Muscle layer of colon (tissue), 2 donors: ENCODE measurements at regions not wholly inside any gene's neighbourhood (a gene's known extent, or its start where the extent isn't known, plus 50 kb on each side); places are given as distances from the start of the nearest gene placed in this dataset.
"Not testable (repeated sequence)": the region's sequence is repeated elsewhere in the genome, so short reads cannot be mapped to it uniquely, and the experiment has no call there.

Experiments
- H3K27ac ChIP-seq: one replicate; pipeline ENCODE4 v1.7.0; 2013; ENCODE audit warnings: low read depth, mild to moderate bottlenecking, low read length, moderate library complexity
- H3K27me3 ChIP-seq, 2 donors: one replicate each; pipeline ENCODE4 v1.7.0; 2013; ENCODE audit warnings: low read length in 2 of 2, mild to moderate bottlenecking in 2 of 2; ENCODE audit not compliant: insufficient read depth in 2 of 2, control insufficient read depth in 1 of 2
- H3K36me3 ChIP-seq: one replicate; pipeline ENCODE4 v1.7.0; 2013; ENCODE audit warnings: mild to moderate bottlenecking, low read length; ENCODE audit not compliant: insufficient read depth
- H3K4me1 ChIP-seq: one replicate; pipeline ENCODE4 v1.7.0; 2013; ENCODE audit warnings: mild to moderate bottlenecking, low read length; ENCODE audit not compliant: insufficient read depth
- H3K4me3 ChIP-seq, 2 donors: one replicate each; pipeline ENCODE4 v1.7.0; 2013; ENCODE audit warnings: low read length in 2 of 2, low read depth in 1 of 2, mild to moderate bottlenecking in 1 of 2, moderate library complexity in 1 of 2
- H3K9ac ChIP-seq: one replicate; pipeline ENCODE4 v1.7.0; 2013; ENCODE audit warnings: low read length
- H3K9me3 ChIP-seq: one replicate; pipeline ENCODE4 v1.7.0; 2013; ENCODE audit warnings: mild to moderate bottlenecking, low read length
- donor health status: abdominal sarcoma.
- donor health status: Adenocarcinoma of cecum.

DNA sequence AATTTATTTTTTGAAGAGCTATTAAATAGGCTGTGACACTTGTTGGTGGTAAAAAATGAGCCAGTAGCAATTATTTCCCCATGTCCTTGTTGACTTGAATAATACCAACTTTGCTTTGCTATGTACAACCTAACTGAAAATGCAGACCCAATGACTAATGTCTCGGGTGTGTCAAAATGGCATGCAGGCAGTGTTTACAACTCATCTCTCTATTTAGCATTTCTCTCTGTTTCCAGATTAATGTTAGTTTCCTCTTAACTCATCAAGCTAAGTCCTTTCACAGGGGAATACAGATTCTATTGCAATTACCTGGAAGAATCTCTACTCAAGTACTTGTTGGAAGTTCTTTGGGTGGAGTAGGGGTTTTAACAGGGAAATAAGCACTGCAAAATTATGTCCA lies 504.4 kb downstream of the BCKDHB start:
- H3K27me3 ChIP-seq: no peaks in the 10 kb centered on the region
- no peak overlapping the region for H3K27ac ChIP-seq
- H3K4me3 ChIP-seq: no peak overlapping the region
- no peaks in the 10 kb centered on the region for H3K36me3 ChIP-seq
- H3K9me3 ChIP-seq: no peaks in the 10 kb centered on the region
- H3K9ac ChIP-seq: no peak overlapping the region
- peaks cover 16% of the 10 kb centered on the region for H3K4me1 ChIP-seq

DNA sequence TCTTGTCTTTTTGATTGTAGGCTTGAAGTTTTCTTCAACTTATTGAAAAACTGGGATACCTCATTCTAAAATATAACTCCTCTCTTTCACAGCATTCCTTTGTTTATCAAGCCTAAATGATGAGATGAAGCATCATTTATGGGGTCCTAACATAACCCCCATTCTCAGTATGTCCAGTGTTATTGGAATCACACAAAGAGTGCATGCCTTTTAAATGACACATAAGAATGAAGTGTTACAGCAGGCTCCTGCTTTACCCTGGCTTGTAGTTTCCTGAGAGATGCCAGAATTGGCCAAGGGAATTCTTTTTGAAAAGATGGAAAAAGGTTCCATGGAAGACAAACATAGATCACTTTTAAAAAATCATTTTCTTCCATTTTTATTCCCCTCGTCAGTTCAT lies 502.4 kb downstream of the BCKDHB start:
- no peaks in the 10 kb centered on the region for H3K9me3 ChIP-seq
- no peak overlapping the region for H3K4me3 ChIP-seq
- no peak overlapping the region for H3K27ac ChIP-seq
- peaks cover 16% of the 10 kb centered on the region for H3K4me1 ChIP-seq
- H3K9ac ChIP-seq: no peak overlapping the region
- no peaks in the 10 kb centered on the region for H3K36me3 ChIP-seq
- no peaks in the 10 kb centered on the region for H3K27me3 ChIP-seq

DNA sequence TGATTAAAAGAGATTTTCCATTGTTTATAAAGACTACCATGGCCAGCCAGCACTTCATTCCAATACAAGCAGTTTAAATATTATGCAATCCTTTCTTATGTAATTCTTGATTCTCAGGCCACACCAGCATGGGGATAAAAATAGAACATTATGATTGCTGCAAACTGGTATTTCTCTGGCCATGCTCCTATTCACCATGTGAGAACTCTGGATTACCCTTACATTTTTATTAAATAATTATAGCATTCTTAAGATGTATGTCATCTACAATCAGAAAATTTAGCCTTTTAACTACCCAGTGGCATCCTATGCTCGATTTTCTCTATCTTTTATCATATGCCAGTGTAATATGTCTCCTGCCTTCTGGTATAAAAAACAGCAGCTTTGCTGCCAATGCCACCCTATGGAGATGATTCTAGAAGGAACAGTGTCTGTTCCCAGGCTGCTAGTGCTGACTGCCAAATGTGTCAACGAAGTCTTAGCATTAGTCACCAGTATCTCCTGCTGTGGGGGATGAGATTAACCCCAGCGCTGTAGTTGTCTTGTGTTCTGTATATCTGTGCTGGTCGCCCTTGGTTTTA lies 501.4 kb downstream of the BCKDHB start:
- H3K27ac ChIP-seq: no peak overlapping the region
- no peaks in the 10 kb centered on the region for H3K9me3 ChIP-seq
- no peaks in the 10 kb centered on the region for H3K27me3 ChIP-seq
- peaks cover 16% of the 10 kb centered on the region for H3K4me1 ChIP-seq
- H3K36me3 ChIP-seq: no peaks in the 10 kb centered on the region
- H3K9ac ChIP-seq: no peak overlapping the region
- H3K4me3 ChIP-seq: no peak overlapping the region

DNA sequence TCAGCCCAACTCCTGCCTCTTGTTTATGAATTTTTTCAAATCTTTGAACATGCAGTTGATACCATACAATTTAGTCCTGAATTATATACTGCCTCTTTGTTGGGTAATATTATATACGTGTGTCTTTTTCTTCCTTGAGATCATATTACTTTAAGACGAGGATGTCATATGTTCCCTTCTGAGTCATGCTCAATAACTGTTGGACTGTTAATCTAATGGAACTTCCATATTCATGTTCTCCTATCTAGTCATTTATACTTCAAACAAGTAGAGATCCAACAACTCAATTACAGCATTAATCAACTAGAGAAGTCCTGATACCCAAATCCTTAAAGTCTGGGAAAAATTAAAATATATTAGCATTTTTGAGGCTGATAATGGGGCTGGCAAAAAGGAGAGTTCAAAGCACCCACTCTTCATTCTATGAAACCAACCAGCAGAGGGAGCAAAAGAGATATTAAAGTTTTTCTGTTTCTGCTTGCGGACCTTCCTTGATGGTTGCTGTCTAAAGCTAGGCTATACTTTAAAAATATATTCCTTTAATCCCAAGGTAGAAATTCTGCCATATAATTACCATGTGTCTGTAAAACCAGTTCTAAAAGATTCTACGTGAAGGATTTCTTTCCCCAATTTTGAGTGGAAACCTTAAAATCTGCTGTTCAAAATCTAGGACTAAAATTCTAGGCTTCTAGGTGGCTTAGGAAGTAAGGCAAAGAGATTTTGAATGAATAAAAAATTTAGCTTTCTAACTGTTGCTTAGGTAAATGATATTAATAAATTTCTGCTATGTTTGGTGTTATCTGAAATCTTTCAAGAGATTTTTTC lies 498.9 kb downstream of the BCKDHB start:
- H3K27me3 ChIP-seq: no peaks in the 10 kb centered on the region

DNA sequence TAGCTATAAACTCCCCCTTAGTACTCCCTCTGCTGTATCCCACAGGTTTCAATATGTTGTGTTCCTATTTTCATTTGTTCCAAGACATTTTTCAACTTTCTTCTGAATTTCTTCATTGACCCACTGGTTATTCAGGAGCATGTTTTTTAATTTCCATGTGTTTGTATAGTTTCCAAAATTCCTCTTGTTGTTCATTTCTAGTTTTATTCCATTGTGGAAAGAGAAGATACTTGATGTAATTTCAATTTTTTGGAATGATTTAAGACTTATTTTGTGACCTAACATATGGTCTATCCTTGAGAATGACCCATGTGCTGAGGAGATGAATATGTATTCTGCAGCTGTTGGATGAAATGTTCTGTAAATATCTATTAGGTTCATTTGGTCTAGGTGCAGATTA lies 497.2 kb downstream of the BCKDHB start:
- Histone ChIP-seq H3K9me3 (no peaks in the 10 kb centered on the region), H3K36me3 (no peaks in the 10 kb centered on the region), H3K9ac (no peak overlapping the region), H3K4me3 (no peak overlapping the region), H3K27me3 (no peaks in the 10 kb centered on the region), H3K27ac (no peak overlapping the region), H3K4me1 (peaks cover 16% of the 10 kb centered on the region)

More for the DNA sequence above, 498.9 kb downstream of the BCKDHB start:
- Histone ChIP-seq H3K4me1 (peaks cover 16% of the 10 kb centered on the region), H3K9me3 (no peaks in the 10 kb centered on the region), H3K36me3 (no peaks in the 10 kb centered on the region), H3K9ac (no peak overlapping the region), H3K27ac (no peak overlapping the region), H3K4me3 (no peak overlapping the region)

DNA sequence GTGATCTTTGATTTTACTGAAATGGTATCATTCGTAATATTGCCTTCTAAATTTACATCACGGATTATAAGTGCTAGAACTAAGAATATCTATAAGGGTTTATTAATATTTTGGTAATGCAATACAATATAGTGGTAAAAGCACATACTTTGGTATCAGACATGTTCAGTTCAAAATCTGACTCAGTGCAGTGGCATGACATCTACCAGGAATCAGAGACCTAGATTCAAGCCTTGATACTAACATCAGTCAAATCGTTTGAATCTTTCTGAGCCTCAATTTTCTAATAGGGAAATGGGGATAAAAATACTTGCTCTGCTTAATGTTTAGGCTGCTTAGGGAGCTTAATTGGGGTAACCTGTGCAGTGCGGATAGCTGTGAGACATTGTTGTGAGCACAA lies 488.0 kb downstream of the BCKDHB start:
- H3K27ac ChIP-seq: no peak overlapping the region
- H3K9ac ChIP-seq: no peak overlapping the region
- no peaks in the 10 kb centered on the region for H3K36me3 ChIP-seq
- H3K4me1 ChIP-seq: no peaks in the 10 kb centered on the region
- no peaks in the 10 kb centered on the region for H3K9me3 ChIP-seq
- H3K4me3 ChIP-seq: no peak overlapping the region
- H3K27me3 ChIP-seq: no peaks in the 10 kb centered on the region

- Histone ChIP-seq H3K27me3 (no peaks in the 10 kb centered on the region), H3K9me3 (no peaks in the 10 kb centered on the region), H3K4me1 (no peaks in the 10 kb centered on the region), H3K4me3 (no peak overlapping the region), H3K27ac (no peak overlapping the region), H3K36me3 (no peaks in the 10 kb centered on the region), H3K9ac (no peak overlapping the region)
Observed at GRCh38 chr6:80592436-80592835, 486.0 kb downstream of the BCKDHB start.

GRCh38 chr6:80586242-80586641 lies 479.8 kb downstream of the BCKDHB start:
- Histone ChIP-seq H3K27ac (no peak overlapping the region), H3K36me3 (no peaks in the 10 kb centered on the region), H3K27me3 (no peaks in the 10 kb centered on the region), H3K4me1 (no peaks in the 10 kb centered on the region), H3K9me3 (no peaks in the 10 kb centered on the region), H3K4me3 (no peak overlapping the region), H3K9ac (no peak overlapping the region)

- H3K4me1 ChIP-seq: no peaks in the 10 kb centered on the region
- no peaks in the 10 kb centered on the region for H3K36me3 ChIP-seq
- H3K27ac ChIP-seq: no peak overlapping the region
- no peaks in the 10 kb centered on the region for H3K27me3 ChIP-seq
- no peak overlapping the region for H3K9ac ChIP-seq
- no peaks in the 10 kb centered on the region for H3K9me3 ChIP-seq
- no peak overlapping the region for H3K4me3 ChIP-seq
Observed at GRCh38 chr6:80579391-80580023, 473.0 kb downstream of the BCKDHB start.

DNA sequence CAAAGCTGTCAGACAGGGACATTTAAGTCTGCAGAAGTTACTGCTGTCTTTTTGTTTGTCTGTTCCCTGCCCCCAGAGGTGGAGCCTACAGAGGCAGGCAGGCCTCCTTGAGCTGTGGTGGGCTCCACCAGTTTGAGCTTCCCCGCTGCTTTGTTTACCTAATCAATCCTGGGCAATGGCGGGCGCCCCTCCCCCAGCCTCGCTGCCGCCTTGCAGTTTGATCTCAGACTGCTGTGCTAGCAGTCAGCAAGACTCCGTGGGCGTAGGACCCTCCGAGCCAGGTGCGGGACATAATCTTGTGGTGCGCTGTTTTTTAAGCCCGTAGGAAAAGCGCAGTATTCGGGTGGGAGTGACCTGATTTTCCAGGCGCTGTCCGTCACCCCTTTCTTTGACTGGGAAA lies 466.8 kb downstream of the BCKDHB start:
- H3K27ac ChIP-seq, H3K36me3 ChIP-seq, H3K9ac ChIP-seq, H3K4me1 ChIP-seq, H3K9me3 ChIP-seq, H3K4me3 ChIP-seq, H3K27me3 ChIP-seq: not testable (repeated sequence)

DNA sequence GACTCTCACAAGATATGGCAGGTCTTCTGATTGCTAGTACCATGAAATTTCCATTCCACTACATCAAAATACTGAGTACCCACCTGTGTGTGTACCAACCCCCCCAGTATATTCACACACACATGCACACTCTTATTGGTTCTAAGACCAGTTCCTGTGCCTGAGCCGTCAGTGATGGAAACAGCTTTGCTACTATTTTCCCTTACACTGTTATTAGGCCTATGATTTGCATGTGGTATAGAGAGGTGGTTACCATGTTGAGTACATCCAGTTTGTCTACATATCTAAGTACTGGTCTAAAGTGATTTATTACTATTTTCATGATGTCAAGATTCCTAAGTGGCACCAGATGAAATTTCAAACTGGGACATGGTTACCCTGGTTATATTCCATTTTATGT lies 459.9 kb downstream of the BCKDHB start:
- no peaks in the 10 kb centered on the region for H3K27me3 ChIP-seq
- H3K9me3 ChIP-seq: no peaks in the 10 kb centered on the region
- H3K9ac ChIP-seq: no peak overlapping the region
- no peaks in the 10 kb centered on the region for H3K36me3 ChIP-seq
- H3K4me1 ChIP-seq: no peaks in the 10 kb centered on the region
- no peak overlapping the region for H3K4me3 ChIP-seq
- H3K27ac ChIP-seq: no peak overlapping the region
